HG02678 (cell line): ENCODE measurements at regions not wholly inside any gene's neighbourhood (a gene's known extent, or its start where the extent isn't known, plus 50 kb on each side); places are given as distances from the start of the nearest gene placed in this dataset.
"Not testable (repeated sequence)": the region's sequence is repeated elsewhere in the genome, so short reads cannot be mapped to it uniquely, and the experiment has no call there.

Experiments used
- ATAC-seq: cut with Tn5 transposase; IDR thresholded peaks from one replicate; pipeline ENCODE4 v1.9.1; 2021; ENCODE audit warnings: mild to moderate bottlenecking, moderate library complexity; ENCODE audit not compliant: unreplicated experiment

DNA sequence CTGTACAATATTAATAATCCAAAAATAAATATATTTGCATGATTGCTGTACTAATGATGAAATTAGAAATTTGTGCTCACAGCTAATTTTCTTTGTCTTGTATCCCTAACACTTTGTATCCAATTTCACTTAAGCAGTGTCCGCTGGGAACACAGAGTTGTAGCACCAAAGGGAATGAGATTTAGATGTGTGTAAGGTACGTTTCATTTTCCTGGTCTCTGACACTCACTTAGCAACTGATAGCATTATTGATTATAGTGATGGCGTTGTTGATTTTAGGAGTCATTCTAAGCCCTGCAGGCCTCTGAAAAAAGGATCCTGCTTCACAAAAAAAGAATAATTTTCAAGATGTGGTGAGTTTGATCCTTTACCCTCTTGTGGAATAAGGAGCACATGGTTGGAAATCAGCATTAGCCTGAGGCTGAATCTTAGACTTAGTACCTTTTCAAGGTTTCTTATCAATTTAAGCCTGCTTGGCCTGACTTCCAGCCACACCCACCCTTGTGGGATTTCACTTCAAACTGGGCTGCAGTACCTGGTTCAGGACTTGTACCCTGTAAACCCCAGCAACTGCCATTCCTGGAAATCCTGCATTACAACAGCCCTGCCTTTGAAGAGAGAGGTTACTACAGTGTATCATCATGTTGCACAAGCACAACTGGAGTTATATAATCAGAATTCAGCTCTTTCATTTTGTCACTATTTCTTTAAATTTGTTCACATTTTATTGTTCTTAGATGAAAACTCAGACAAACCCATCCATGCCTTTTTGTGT lies 116.2 kb downstream of the RND3 start:
- no peak for ATAC-seq

DNA sequence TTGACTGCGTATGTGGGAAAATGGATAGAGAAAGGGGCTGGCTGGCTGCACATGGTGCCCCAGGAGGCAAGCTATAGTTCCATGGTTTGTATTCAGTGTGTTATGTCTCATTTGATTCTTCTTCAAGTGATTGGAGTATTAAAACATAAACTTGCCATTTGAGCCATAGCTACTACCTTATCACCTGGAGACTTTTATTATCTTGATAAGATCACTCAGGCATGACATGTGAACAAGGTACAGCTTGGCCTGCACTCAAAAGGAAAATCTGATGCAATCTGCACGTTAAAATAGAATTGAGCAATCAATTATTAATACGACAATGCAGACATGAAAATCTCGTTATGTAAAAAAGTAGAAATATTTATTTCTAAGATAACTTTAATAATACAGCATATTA lies 116.9 kb downstream of the RND3 start:
- ATAC-seq, result no peak

DNA sequence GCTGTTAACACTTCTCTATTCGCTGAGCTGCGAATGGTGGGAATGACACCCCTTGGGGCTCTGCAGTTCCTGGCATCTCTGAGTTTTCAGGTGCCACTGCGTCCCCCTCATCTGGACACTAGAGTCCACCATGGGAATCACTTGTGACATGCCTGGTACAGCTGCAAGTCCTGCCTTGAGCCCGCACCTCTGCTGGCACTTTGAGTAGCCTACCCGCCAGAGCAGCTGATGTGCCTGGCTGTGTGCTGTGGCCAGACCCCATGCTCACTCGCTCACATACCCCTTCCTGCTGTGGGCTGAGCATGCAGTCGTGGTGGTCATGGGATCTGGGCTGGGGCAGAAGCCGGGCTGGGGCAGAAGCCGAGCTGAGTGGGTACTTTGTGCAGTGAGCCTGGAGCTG lies 117.6 kb downstream of the RND3 start:
- no peak for ATAC-seq

DNA sequence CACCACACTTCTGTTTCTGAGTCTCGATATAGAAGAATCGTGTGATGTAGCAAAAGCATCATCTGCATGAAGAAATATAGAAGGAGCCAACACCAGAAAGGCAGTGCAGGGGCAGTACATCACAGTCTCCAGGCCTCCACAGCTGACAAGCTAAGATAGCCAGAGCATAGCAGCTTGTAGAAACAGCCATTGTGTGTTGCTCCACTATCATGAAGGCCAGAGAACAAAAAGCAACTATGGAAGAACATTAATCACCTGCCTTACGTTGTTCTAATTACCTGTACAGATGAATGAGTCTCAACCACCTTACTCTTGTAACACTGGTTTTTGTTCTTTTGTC lies 129.0 kb downstream of the RND3 start:
- ATAC-seq, result no peak

DNA sequence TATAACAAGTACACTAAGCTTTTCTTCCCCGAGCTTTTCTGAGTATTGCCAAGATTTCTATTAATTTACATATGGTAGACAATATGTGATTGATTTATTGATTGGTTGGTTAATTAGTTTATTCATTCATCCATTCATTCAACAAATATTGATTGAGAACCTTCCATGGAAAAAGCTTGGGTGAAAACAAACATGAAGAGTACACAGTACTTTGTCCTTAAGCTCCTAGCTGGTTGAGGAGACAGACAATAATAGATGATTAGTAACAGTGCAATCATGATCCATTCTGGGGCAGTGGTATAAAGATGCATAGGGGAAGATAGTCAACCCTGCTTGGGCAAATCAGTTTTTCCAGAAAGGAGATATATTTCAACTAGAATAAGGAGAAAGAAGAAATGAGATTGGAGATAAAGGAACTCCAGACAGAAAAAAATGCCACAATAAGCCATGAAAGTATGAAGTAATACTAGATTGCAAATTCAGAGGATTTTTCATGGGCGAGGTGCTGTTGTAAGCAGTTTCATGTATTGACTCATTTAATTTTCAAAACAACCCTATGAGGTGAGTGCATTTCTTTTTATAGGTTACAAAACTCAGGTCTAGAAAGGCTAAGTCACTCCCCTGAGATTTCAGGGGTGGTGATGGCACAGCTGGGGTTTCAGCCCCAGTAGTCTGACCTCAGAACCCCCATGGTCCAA lies 129.5 kb downstream of the RND3 start:
- peak; percentile 60 for ATAC-seq

DNA sequence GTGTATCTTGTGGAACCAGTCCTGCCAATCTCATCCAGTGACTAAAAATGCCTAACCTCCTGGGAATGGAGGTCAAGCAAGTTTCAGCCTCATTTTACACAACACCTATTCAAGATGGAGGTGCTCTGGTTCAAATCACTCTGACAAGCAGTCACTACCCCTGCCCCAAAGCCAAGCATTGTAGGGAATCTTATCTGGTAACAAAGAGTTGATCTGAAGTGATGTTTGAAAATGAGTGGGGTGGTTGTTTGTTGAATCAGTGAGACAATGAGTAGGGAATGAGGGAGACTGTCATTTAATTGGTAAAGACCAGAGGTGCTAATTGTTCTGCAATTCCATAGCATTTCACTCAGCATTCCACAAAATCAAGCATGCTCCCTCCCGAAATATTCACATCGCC lies 132.0 kb downstream of the RND3 start:
- ATAC-seq, result no peak

DNA sequence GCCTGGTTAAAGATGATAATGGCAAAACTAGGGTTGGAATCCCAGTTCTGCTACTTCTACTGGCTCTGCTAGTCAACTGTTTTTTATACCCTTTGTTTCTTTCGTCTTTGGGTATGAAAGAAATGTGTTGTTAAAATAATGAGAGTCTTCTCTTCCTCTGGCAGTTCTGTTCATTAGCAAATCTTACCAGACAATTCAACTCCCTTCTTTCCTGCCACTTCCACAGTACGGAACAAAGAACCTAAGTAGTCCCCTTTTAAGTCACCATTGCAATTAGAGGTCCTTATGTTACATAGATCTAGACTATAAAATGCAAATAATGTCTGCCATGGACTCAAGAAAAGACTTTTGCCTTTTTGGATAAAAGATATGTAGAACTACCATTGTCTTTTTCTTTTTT lies 134.1 kb downstream of the RND3 start:
- ATAC-seq, result no peak

DNA sequence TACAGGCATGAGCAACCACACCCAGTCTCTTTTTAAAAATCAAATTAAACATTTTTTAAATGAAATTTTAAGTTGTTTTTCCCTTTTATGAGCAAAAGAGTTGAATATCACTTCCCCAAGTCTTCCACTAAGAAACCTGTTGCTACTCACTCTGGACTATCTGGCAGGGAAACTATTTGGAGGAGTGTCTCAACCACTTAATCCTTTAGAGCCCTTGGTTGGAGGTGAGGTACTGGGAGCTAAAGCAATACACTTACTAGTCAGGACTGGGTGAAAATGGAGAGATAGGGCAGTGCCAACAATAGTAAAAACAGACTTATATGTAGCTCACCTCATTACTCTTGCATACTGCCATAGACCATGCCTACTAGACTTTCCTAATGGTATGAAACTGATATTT lies 135.5 kb downstream of the RND3 start:
- no peak for ATAC-seq

DNA sequence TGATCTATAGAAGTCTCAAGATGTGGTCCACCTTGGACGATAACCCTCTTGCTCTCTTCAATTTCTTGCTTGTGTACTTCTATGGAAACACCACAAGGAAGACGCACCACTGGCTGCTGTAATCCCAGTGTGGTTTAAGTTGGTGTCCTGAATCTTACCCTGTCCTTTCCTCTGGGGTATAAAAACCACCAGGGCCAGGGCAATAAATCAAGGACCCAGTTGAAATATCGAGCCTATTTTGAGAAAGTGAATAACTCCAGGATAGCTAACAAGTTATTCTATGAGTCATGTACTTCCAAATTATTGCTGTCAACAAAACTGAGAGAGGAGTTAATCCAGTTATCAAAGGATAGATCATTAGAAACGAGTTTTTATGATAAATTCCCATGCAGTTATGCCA lies 137.0 kb downstream of the RND3 start:
- ATAC-seq, result no peak

DNA sequence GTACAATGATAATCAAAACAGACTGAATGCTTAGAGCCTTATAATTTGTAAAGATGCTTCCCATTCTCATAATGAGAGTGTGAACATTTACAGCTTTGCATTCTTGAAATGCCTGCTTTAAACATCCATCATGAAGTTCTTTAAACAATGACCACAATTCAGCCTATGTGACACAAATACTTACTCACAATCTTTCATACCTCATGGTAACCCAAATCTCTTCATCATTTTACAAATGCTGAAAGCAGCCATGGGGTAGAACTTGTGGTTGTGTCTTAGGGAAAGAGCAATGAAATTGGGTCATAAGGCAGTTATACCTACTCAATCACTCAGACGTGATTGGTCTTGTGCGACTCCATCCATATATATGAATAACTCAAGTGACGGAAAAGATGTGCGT lies 140.7 kb downstream of the RND3 start:
- ATAC-seq, result no peak

DNA sequence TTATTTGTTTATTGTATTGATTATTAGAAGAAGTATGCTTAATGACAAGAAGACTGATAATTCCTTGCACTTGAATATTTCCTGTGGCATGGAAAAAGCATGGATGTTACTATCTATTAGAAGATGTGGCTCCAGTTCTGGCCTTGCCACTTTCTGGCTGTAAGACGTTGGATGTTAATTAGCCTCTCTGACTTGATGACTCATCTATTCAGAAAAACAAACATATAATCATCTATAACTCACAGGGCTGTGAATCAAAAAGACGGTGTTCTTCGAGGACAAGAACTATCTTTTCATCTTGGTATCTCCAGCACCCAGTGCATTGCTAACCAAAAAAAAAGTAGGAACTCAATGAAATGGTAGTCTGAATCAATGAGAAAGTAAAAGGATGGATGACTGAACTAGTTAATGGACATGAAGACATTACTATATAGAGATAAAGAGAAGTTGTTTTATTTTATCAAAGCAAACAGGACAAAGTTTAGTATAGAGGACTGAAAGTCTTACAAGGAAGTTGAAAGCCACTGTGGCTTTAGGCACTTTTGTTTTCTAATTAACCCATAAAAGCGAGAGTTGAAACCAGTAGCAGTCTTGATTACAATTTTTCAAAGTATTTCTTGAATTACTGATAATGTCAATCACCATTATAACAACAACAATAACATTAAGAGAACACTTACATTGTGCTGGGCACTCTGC lies 145.3 kb downstream of the RND3 start:
- ATAC-seq, result no peak

DNA sequence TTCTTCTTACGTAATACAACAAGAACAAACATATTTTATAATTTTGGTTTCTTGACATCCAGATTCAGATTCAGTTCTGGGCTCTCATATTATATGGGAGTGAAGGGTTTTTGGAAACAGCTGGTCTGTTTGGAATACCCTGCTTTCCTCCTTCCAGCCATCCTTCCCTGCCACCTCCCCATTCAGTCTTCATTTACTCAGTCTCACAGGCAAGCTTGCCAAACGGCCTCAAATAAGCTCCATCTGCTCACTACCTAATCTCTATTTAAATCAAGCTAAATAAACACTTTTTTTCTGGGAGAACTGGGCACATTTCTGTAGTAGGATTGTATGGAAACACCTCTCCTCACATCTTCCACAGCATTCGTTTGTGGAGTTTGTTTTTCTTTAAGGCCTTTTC lies 147.5 kb downstream of the RND3 start:
- no peak for ATAC-seq

DNA sequence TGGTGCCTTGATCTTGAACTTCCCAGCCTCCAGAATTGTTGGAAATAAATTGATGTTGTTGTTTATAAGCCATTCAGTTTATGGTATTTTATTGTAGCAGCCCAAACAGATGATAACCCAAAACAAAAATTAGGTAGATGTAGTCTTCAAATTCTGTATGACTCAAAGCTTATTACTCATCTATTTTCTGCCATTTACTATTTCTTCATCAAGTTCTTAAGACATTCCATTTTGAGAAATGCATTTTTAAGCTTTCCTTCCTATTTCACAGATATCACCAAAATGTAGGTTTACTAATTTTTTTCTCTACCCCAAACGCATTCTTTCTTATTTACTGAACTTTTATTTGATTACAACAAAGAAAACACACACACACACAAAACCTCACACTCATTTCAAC lies 148.2 kb downstream of the RND3 start:
- ATAC-seq, result no peak

DNA sequence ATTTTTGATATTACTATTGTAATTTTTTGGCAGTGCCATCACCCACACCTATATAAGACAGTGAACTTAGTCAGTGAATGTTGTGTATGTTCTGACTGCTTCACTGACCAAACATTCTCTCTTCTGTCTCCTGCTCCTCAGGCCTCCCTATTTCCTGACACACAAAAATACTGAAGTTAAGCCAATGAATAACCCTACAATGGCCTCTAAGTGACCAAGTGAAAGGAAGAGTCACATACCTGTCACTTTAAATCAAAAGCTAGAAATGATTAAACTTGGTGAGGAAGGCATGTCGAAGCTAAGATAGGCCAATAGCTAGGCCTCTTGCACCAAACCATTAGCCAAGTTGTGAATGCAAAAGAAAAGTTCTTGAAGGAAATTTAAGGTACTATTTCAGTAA lies 151.9 kb downstream of the RND3 start:
- no peak for ATAC-seq

DNA sequence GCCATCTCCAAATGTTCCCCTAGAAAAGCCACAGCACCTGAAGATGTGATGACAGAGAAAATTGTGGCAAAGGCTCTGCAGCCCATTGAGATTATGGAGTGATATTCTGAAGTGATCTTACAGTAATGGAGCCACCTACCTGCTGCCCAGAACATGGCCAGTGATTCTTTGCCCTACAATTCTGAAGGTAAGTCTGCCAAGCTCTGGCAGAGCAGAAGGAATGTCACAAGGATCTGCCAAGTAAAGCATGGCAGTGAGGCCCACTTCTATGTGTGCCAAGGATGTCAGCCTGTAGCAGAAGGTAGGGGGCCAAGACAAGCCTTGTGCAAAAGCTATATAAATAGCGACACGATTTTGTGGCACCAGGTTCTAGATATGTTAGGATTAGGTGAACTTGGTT lies 155.1 kb downstream of the RND3 start:
- no peak for ATAC-seq

DNA sequence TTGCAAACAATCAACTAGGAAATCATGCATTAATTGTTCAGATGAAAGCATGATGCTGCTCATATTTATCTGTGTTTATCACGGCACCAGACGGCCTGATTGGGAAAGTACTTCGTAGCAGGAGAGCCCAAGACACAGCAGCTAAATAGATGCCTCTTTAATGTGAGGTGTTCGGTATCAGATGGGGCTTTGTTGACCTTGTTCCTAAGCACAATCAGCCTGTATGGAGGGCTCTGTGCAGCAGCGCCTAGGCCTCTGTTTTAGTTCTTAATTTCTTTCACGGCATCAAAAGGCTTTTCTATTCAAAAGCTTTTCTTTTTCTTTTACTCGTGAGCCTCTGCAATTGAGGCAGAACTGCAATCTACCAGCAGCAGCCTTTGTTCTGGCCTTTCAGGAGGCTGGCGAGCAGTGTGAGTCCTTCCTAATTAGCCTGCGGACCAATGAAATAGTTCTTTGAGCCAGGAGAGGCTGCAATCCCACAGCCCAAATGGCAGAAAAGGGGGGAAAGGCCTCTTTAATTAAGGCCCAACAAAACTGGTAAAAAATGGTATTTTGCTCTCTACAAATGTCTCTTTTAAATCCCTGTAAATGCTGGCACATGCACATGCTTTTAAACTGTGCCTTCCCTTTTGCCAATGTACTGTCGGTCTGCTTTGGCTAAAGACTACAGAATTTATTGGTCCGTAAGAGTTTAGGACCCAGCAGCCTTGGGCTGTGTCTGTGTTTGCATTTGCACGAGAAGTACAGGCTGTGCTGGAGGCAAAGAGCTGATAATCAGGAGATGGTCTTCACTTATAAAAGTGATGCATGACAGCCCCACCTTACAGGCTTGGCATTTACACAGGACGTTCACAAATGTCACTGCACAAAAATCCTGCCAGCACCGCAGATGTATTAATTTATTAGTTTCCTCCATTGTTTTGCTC lies 159.6 kb downstream of the RND3 start:
- ATAC-seq, result no peak

DNA sequence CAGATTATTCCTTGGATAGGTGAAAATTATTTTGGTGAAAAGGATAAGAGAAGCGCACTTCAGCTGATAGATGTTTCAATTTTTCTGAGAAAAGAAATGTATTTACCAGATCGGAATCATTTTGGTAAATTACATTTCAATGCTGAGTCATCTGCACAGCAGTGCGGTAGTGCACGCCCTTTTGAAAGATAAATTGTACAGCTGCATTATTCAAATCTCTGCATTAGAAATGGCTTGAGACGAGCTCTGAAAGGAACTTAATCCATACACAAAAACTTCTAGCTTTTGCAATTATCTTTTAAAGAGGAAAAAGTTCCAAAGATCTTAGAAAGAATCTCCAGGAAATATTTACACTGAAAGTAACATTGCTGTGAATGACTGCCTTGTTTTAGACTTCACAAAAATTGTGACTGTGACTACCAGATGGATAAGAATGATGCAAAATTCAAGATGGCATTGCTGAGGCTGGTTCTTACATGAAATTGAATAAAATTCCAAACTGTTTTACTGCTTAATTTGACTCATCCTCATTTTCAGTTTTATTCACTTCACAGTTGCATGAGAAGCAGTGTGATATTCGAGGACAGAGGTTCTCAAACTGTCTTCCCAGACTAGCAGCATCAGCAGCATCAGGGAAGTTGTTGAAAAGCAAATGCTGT lies 161.7 kb downstream of the RND3 start:
- no peak for ATAC-seq

DNA sequence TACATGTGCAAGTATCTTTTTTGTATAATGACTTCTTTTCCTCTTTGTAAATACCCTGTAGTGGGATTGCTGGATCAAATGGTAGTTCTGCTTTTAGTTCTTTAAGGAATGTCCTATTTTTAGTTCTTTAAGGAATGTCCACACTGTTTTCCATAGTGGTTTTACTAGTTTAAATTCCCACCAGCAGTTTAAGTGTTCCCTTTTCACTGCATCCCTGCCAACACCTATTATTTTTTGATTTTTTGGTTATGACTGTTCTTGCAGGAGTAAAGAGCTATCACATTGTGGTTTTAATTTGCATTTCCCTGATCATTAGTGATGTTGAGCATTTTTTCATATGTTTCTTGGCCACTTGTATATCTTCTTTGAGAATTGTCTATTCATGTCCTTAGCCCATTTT lies 164.4 kb downstream of the RND3 start:
- ATAC-seq, result not testable (repeated sequence)

DNA sequence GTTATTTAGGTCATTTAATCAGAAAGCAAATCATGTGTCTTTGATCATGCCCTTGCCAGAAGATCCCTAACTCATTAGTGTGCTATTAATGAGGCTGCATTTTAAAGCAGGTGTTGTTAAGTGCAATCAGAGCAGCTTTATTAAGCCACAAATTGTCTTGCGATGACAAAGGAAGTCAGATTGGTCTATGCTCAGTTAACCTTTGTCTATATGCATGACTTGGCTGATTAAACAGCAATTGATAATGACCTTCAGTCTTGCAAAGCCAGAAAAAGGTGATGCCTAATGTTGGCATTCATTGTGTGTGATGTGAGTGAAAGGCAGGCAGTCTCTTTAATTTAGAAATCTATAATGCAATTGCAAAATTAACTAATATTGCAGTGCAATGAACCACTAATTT lies 166.9 kb downstream of the RND3 start:
- ATAC-seq, result no peak

DNA sequence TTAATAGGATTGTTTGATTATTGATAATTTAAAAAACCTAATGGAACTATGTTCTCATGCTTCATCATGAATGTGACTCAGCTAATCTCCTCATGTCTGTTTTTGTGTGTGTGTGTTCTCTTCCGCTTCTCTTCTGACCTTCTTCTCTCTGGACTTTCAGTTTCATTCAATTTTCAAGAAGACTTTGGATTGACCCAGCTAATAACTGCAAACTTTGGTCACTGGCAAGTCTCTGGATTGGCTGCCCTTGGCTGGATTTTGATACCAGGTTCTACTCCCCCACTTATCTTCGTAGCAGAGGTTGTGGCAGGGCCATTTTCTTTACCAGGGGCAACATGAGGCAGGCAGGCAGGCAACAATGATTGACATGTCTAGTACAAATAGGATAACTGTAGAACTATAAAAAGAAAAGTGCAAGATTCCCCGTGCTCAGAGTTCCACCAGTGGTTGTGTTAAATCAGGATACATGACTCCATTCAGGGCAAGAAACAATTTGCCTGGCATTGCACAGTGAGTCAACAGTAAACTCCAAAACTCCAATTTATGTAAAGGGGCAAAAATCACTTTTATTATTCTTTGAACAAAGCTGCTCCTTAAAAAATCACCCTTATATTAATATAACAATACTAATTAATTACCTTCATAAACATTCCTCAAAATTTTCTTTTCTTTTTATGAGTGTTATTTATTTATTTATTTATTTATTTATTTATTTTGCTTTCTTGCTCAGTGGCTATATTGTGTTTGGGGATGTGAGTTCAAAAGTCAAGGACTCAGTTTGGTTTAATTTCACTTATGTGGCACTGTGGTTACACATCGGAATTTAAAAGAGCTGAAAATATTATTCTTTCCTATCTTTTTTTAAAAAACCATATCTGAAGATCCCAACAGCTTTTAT lies 167.6 kb downstream of the RND3 start:
- no peak for ATAC-seq
